Naive thymus-derived CD4-positive, alpha-beta T cell (primary cell): ENCODE measurements at regions not wholly inside any gene's neighbourhood (a gene's known extent, or its start where the extent isn't known, plus 50 kb on each side); places are given as distances from the start of the nearest gene placed in this dataset.

Experiments
- ATAC-seq: fragments of 150-1000 bp; cut with Tn5 transposase; 2 replicates; pipeline ENCODE4 v1.10.0; 2021; ENCODE audit warnings: mild to moderate bottlenecking, moderate library complexity
- CTCF ChIA-PET: fragments of 350-600 bp; sonication (Branson Sonifier 250); formaldehyde crosslinking; loops from one replicate; lab custom pipeline; 2021; ENCODE audit warnings: antibody characterized with exemption; lab: Charles Lee
- POLR2A ChIA-PET: fragments of 350-600 bp; sonication (Branson Sonifier 250); formaldehyde crosslinking; loops from one replicate; lab custom pipeline; 2021; ENCODE audit warnings: antibody characterized with exemption, inconsistent platforms; lab: Charles Lee
- DNase-seq, 9 donors: peaks; one replicate each; pipeline versions ENCODE4 v3.0.0 to v3.0.0-alpha.2; 2020 to 2022; ENCODE audit warnings: mixed read lengths in 1 of 9
- H3K27ac ChIP-seq: one replicate; pipeline ENCODE4 v1.7.0; 2013; ENCODE audit warnings: mild to moderate bottlenecking, low read depth, low read length, moderate library complexity
- H3K27me3 ChIP-seq, 2 donors: one replicate each; pipeline ENCODE4 v1.7.0; 2013; ENCODE audit warnings: low read length in 2 of 2, mild to moderate bottlenecking in 2 of 2, moderate library complexity in 2 of 2; ENCODE audit not compliant: control insufficient read depth in 2 of 2, insufficient read depth in 2 of 2
- H3K36me3 ChIP-seq, 3 experiments: 1 replicate in 2 of 3; 2 replicates in 1 of 3; pipeline ENCODE4 v1.7.0; 2013; ENCODE audit warnings: low read length in 3 of 3, mild to moderate bottlenecking in 3 of 3, moderate library complexity in 1 of 3; ENCODE audit not compliant: insufficient read depth in 3 of 3, control insufficient read depth in 2 of 3
- H3K4me1 ChIP-seq, 2 donors: one replicate each; pipeline ENCODE4 v1.7.0; 2013; ENCODE audit warnings: low read length in 2 of 2, mild to moderate bottlenecking in 2 of 2, moderate library complexity in 1 of 2; ENCODE audit not compliant: control insufficient read depth in 2 of 2, insufficient read depth in 2 of 2
- H3K4me3 ChIP-seq: 2 replicates; pipeline ENCODE4 v1.7.0; 2013; ENCODE audit warnings: mild to moderate bottlenecking, low read length
- H3K9me3 ChIP-seq, 3 experiments: 1 replicate in 2 of 3; 2 replicates in 1 of 3; pipeline ENCODE4 v1.7.0; 2013; ENCODE audit warnings: low read length in 3 of 3; ENCODE audit not compliant: control insufficient read depth in 2 of 3
- H3K27ac Mint-ChIP-seq, 9 donors: one replicate each; pipeline ENCODE4 v1.8.0; 2020 to 2022; ENCODE audit warnings: mixed read lengths in 9 of 9, mild to moderate bottlenecking in 8 of 9, moderate library complexity in 5 of 9, inconsistent platforms in 2 of 9
- H3K27me3 Mint-ChIP-seq, 5 donors: one replicate each; pipeline ENCODE4 v1.8.0; 2021 to 2022; ENCODE audit warnings: mixed read lengths in 5 of 5, mild to moderate bottlenecking in 1 of 5
- H3K36me3 Mint-ChIP-seq, 5 donors: one replicate each; pipeline ENCODE4 v1.8.0; 2020 to 2022; ENCODE audit warnings: mixed read lengths in 5 of 5, mild to moderate bottlenecking in 3 of 5, inconsistent platforms in 1 of 5
- H3K4me1 Mint-ChIP-seq, 7 donors: one replicate each; pipeline ENCODE4 v1.8.0; 2020 to 2022; ENCODE audit warnings: mixed read lengths in 7 of 7, mild to moderate bottlenecking in 3 of 7, inconsistent platforms in 1 of 7
- H3K4me3 Mint-ChIP-seq, 10 donors: one replicate each; pipeline ENCODE4 v1.8.0; 2020 to 2022; ENCODE audit warnings: mild to moderate bottlenecking in 10 of 10, mixed read lengths in 10 of 10, moderate library complexity in 6 of 10, inconsistent platforms in 2 of 10
- H3K9me3 Mint-ChIP-seq, 11 donors: one replicate each; pipeline ENCODE4 v1.8.0; 2020 to 2022; ENCODE audit warnings: mixed read lengths in 11 of 11, mild to moderate bottlenecking in 4 of 11, inconsistent platforms in 1 of 11, moderate library complexity in 1 of 11
- intact Hi-C, 2 donors: fragments of 100-400 bp; cut with micrococcal nuclease; formaldehyde crosslinking; loops; one replicate each; pipeline ENCODE4 v1.15.1; 2023

- Histone ChIP-seq H3K4me3 (no peak overlapping the region), H3K4me1 (no peaks in the 10 kb centered on the region), H3K27ac (no peak overlapping the region), H3K27me3 (no peaks in the 10 kb centered on the region), H3K9me3 (no peaks in the 10 kb centered on the region), H3K36me3 (no peaks in the 10 kb centered on the region)
- peaks cover 11 to 33% (median 20%) of the 10 kb centered on the region in 5 donors for H3K27me3 Mint-ChIP-seq
- POLR2A ChIA-PET, result no interaction called here
- peaks cover 0 to 8% (median 3%) of the 10 kb centered on the region in 11 donors for H3K9me3 Mint-ChIP-seq
- no peak for DNase-seq
- no peaks in the 10 kb centered on the region for H3K4me1 Mint-ChIP-seq
- CTCF ChIA-PET, result no interaction called here
- H3K27ac Mint-ChIP-seq, result no peak overlapping the region
- intact Hi-C loops, result no loop called here
- no peak overlapping the region for H3K4me3 Mint-ChIP-seq
- peaks cover 0 to 3% (median 0%) of the 10 kb centered on the region in 5 donors for H3K36me3 Mint-ChIP-seq
- no peak for ATAC-seq
Observed at GRCh38 chr17:5825717-5826330, 241.5 kb upstream of the NLRP1 start.

- Histone ChIP-seq H3K4me3 (no peak overlapping the region), H3K27ac (no peak overlapping the region), H3K27me3 (no peaks in the 10 kb centered on the region), H3K4me1 (no peaks in the 10 kb centered on the region), H3K9me3 (no peaks in the 10 kb centered on the region), H3K36me3 (no peaks in the 10 kb centered on the region)
- ATAC-seq (no peak), DNase-seq (no peak)
- ChIA-PET POLR2A (no interaction called here), CTCF (no interaction called here)
- peaks cover 0 to 8% (median 3%) of the 10 kb centered on the region in 11 donors for H3K9me3 Mint-ChIP-seq
- no peak overlapping the region for H3K27ac Mint-ChIP-seq
- H3K4me3 Mint-ChIP-seq, result no peak overlapping the region
- H3K27me3 Mint-ChIP-seq, result peaks cover 11 to 30% (median 17%) of the 10 kb centered on the region in 5 donors
- H3K4me1 Mint-ChIP-seq, result no peaks in the 10 kb centered on the region
- intact Hi-C loops, result no loop called here
- H3K36me3 Mint-ChIP-seq, result peaks cover 0 to 3% (median 0%) of the 10 kb centered on the region in 5 donors
Observed at GRCh38 chr17:5826384-5826783, 242.1 kb upstream of the NLRP1 start.

GRCh38 chr17:5830921-5831320, 239.3 kb upstream of the WSCD1 start:
- Histone ChIP-seq H3K27ac (no peak overlapping the region), H3K4me1 (no peaks in the 10 kb centered on the region), H3K36me3 (no peaks in the 10 kb centered on the region), H3K9me3 (no peaks in the 10 kb centered on the region), H3K27me3 (no peaks in the 10 kb centered on the region), H3K4me3 (no peak overlapping the region)
- H3K27me3 Mint-ChIP-seq, result peaks cover 6 to 16% (median 15%) of the 10 kb centered on the region in 5 donors
- DNase-seq (no peak), ATAC-seq (no peak)
- peaks cover 0 to 8% (median 3%) of the 10 kb centered on the region in 11 donors for H3K9me3 Mint-ChIP-seq
- peaks cover 0 to 3% (median 0%) of the 10 kb centered on the region in 5 donors for H3K36me3 Mint-ChIP-seq
- H3K4me1 Mint-ChIP-seq, result peaks cover 0 to 12% (median 7%) of the 10 kb centered on the region in 7 donors
- no peak overlapping the region for H3K27ac Mint-ChIP-seq
- intact Hi-C loops, result no loop called here
- CTCF ChIA-PET, result no interaction called here
- POLR2A ChIA-PET, result interaction anchor here (0.7 kb wide), 1 partner anchor 592 kb away, joined by 3 read pairs; no protein-coding TSS in a partner anchor
- H3K4me3 Mint-ChIP-seq, result no peak overlapping the region

GRCh38 chr17:5832886-5833285, 237.3 kb upstream of the WSCD1 start:
- no peaks in the 10 kb centered on the region for H3K36me3 Mint-ChIP-seq
- H3K36me3 ChIP-seq, result no peaks in the 10 kb centered on the region
- H3K4me3 ChIP-seq, result no peak overlapping the region
- peaks cover 0 to 12% (median 7%) of the 10 kb centered on the region in 7 donors for H3K4me1 Mint-ChIP-seq
- H3K4me1 ChIP-seq, result no peaks in the 10 kb centered on the region
- H3K27me3 ChIP-seq, result no peaks in the 10 kb centered on the region
- ChIA-PET POLR2A (no interaction called here), CTCF (no interaction called here)
- H3K27ac Mint-ChIP-seq, result peak overlapping the region in 4 of 9 donors; percentile 16 to 82 (median 44)
- no peak overlapping the region for H3K27ac ChIP-seq
- ATAC-seq, result peak; percentile 49
- H3K27me3 Mint-ChIP-seq, result peaks cover 0 to 13% (median 12%) of the 10 kb centered on the region in 5 donors
- intact Hi-C loops, result no loop called here
- peaks cover 0 to 1% (median 0%) of the 10 kb centered on the region in 11 donors for H3K9me3 Mint-ChIP-seq
- DNase-seq, result peak in 5 of 9 donors; percentile 11 to 45 (median 25)
- H3K9me3 ChIP-seq, result no peaks in the 10 kb centered on the region
- no peak overlapping the region for H3K4me3 Mint-ChIP-seq

GRCh38 chr17:5837055-5837491, 233.1 kb upstream of the WSCD1 start:
- ATAC-seq, result no peak
- intact Hi-C loops, result no loop called here
- no peaks in the 10 kb centered on the region for H3K9me3 ChIP-seq

GRCh38 chr17:5838661-5839300, 231.4 kb upstream of the WSCD1 start:
- ATAC-seq (no peak), DNase-seq (no peak)
- Mint-ChIP-seq H3K27me3 (peaks cover 0 to 5% (median 0%) of the 10 kb centered on the region in 5 donors), H3K27ac (no peak overlapping the region), H3K4me1 (peaks cover 0 to 4% (median 0%) of the 10 kb centered on the region in 7 donors), H3K4me3 (no peak overlapping the region), H3K36me3 (no peaks in the 10 kb centered on the region), H3K9me3 (no peaks in the 10 kb centered on the region)
- H3K9me3 ChIP-seq, result no peaks in the 10 kb centered on the region
- ChIA-PET CTCF (no interaction called here), POLR2A (no interaction called here)
- H3K27ac ChIP-seq, result no peak overlapping the region
- intact Hi-C loops, result no loop called here
- no peak overlapping the region for H3K4me3 ChIP-seq
- H3K27me3 ChIP-seq, result no peaks in the 10 kb centered on the region
- no peaks in the 10 kb centered on the region for H3K36me3 ChIP-seq
- H3K4me1 ChIP-seq, result no peaks in the 10 kb centered on the region

More at GRCh38 chr17:5837055-5837491, 233.1 kb upstream of the WSCD1 start:
- DNase-seq, result no peak
- no peaks in the 10 kb centered on the region for H3K36me3 ChIP-seq
- H3K4me3 ChIP-seq, result no peak overlapping the region
- Mint-ChIP-seq H3K4me3 (no peak overlapping the region), H3K27me3 (peaks cover 0 to 5% (median 0%) of the 10 kb centered on the region in 5 donors), H3K27ac (no peak overlapping the region), H3K4me1 (peaks cover 0 to 12% (median 7%) of the 10 kb centered on the region in 7 donors), H3K9me3 (no peaks in the 10 kb centered on the region), H3K36me3 (no peaks in the 10 kb centered on the region)
- CTCF ChIA-PET, result no interaction called here
- no peak overlapping the region for H3K27ac ChIP-seq
- POLR2A ChIA-PET, result no interaction called here
- H3K4me1 ChIP-seq, result no peaks in the 10 kb centered on the region
- no peaks in the 10 kb centered on the region for H3K27me3 ChIP-seq
